ENCODE measurements at regions not wholly inside any gene's neighbourhood (a gene's known extent, or its start where the extent isn't known, plus 50 kb on each side); places are given as distances from the start of the nearest gene placed in this dataset.

GRCh38 chr7:341841-342638 is 52.1 kb downstream of the FOXL3 start:
- TF ChIP-seq EZH2 (IDR thresholded peaks at IDR 0.05; ENCODE audit: borderline replicate concordance, low read depth, low read length, severe bottlenecking), result no peak
- TF ChIP-seq CTCF (IDR thresholded peaks at IDR 0.05; ENCODE audit: borderline replicate concordance, extremely low read depth, low read length, poor library complexity, severe bottlenecking), result no peak
